Hippocampal formation (tissue), 2 donors: ENCODE measurements at regions not wholly inside any gene's neighbourhood (a gene's known extent, or its start where the extent isn't known, plus 50 kb on each side); places are given as distances from the start of the nearest gene placed in this dataset.

Source experiments
- DNase-seq, 2 donors: peaks; one replicate each; lab custom pipeline; 2025; lab: John Stamatoyannopoulos, UW

DNA sequence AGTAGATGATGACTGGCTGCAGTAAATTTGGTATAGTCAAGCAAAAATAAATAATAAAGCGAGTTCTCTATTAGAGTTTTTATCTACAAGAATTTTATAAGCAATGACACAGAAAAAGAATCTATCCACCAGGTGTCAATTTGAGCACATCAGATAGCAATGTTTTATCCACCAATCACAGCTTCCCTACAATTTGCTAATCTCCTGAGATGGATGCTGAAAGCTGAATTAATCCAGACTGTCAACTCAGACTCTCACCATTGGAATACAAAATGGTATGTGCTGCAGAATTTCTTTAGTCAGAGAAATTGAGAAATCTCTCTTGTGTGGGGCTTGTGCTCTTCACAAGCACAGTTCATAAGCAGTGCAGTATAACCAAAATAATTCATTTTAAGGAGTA lies 888.9 kb upstream of the GHITM start:
- no peak for DNase-seq

DNA sequence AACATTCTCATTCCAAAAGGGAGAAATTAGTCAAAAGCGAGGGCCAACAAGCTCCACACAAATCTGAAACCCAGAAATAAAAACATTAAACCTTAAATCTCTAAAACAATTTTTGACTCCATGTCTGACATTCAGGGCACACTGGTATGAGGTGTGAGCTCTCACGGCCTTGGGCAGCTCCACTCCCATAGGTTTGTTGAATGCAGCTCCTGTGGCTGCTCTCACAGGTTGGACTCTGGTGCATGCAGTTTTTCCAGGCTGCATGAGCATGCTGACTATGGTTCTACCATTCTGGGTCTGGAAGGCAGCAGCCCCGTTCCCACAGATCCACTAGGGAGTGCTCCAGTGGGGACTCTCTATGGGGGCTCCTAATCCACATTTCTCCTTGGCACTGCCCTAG lies 887.1 kb upstream of the GHITM start:
- no peak for DNase-seq

DNA sequence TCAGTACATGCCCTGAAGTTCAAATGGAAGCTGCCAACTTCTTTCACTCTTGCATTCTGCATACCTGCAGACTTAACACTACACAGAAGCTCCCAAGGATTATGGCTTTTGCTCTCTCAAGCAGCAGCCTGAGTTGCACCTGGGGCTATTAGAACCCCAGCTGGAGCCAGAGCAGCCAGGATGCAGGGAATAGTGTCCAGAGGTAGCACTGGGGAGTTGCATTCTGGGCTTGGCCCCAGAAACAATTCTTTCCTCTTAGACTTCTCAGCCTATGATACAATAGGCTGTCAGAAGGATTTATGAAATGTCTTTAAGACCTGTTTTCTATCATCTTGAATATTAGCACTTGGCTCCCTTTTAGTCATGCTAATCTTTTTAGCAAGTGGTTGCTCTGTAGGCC lies 886.7 kb upstream of the GHITM start:
- no peak for DNase-seq

DNA sequence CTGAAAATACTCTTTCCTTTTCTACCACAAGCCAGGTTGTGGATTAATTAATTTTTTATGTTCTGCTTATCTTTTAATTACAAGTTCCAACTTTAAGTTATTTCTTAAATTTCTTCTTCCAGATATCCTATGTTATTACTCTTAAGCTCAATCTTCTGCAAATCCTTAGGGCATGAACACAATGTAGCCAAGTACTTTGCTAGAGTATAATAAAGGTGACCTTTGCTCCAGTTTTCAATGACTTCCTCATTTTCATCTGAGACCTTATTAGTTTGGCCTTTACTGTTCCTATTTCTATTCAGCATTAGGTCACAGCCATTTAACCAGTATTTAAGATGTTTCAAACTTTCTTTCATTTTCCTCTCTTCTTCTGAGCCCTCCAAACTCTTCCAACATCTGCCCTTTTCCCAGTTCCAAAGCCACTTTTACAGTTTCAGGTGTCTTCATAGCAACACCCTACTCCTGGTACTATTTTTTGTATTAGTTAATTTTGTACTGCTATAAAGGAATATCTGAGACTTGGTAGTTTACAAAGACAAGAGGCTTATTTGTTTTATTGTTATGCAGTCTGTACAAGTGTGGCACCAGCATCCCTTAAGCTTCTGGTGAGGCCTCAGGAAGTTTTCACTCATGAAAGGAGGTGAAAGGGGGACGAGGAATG lies 886.2 kb upstream of the GHITM start:
- no peak for DNase-seq

DNA sequence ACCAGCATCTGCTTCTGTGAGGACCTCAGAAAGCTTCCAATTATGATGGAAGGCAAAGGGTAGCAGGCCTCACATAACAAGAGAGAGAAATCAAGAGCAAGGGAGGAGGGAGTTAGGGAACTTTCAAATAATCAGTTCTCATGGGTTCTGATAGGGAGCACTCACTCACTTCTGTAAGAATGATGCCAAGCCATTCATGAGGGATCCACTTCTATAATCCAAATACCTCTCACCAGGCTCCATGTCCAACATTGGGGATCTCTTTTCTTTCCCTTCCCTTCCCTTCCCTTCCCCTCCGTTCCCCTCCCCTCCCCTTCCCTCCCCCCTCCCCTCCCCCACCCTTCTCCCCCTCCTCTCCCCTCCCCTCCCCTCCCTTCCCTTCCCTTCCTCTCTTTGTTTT lies 884.6 kb upstream of the GHITM start:
- DNase-seq = no peak

DNA sequence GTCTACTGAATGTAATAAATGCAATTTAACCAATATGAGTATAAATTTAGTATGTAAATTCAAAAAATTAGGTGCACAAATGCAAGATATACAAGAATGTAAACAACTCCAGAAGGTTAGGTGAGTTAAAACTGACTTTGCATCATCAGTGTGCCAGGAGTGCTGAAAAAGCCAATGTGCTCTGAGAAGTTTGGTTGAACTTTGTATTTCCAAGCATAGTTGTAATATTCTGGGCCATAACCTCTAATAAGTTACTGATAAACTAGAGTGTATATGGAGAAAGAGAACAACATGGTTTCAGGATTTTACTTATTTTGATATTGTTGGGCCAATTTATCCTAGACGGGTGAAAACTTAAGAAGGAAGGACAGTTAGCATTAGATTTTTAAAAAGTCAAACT lies 876.9 kb upstream of the GHITM start:
- no peak for DNase-seq

DNA sequence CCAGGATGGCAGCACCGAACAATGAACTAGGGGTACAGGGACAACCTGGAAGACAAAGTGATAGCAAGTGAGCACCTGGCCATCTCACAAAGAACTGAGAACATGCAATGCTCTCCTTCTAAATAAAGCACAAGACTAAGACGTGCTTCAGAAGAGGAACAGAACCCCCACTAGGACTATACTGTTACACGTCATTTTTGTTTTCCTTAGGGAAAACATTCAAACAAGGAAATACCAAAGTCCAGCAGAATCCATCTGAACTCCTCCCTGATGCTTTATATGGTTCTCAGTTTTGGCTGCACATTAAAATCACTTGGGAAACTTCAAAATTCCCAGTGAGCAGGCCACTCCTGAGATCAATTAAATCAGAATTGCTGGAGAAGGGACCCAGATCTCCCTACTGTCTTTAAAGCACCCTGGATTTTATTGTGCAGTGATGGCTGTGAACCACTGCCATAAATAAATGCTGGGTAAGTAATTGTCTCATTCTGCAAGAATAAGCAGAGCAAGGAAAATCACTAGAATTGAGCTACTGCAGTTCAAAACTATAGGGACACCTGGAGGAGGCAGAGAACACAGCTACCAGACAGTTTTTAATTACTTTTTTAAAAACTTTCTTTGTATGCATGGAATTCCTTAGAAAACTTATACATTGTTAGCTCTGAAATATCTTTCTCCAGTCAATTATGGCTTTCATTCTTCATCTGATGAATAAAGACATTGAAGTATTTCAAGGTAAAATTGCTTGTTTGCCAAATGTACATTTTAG lies 866.5 kb upstream of the GHITM start:
- DNase-seq = no peak

DNA sequence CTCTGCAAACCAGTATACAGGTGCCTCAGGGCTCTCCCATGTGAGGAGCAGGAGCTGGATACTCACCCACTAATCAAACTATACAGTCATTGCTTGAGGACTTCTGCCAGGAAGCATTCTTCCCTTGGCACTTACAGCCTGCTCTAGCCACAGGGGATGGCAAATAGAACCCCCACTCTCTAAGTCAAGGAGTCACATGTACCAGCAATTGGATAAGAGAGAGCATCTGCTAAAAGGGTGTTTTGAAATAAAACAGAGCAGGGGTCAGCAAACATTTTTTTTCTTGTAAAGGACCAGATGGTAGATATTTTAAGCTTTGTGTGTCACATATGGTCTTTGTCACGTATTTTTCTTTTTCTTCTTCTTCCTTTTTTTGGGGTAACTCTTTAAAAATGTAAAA lies 865.2 kb upstream of the GHITM start:
- no peak for DNase-seq

DNA sequence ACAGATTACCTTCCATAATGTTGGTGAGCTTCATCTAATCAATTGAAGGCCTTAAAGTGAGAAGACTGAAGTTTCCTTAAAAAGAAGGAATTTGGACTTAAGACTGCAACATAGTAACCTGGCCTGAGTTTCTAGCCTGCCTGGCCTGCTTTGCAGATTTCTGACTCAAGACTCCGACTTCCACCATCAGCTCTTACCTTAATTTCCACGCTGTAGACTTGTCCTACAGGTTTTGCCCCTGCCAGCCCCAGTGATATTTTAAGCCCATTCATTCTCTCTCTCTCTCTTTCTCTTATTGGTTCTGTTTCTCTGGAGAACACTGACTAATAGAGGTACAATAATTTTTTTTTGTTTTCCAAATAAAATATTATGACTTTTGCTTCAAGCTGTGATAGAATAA lies 862.3 kb upstream of the GHITM start:
- no peak for DNase-seq

DNA sequence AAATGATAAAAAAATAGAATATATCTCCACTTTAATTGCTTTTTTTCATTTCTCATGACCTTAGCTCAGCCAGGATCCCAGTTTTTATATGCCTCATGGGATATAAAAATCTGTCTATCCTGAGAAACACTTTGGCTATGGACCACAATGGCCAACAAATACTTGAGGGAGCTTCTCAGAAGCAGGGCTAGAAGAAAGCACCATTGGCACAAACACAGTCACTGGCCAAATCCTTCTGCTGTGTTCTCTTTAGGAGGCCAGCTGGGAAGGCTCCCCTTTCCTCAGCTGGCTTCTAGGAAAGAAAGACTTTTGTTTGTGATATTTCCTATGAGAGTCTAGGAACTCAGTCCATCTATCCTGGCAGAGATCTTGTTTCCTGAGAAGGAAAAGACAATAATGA lies 856.2 kb upstream of the GHITM start:
- DNase-seq = no peak

DNA sequence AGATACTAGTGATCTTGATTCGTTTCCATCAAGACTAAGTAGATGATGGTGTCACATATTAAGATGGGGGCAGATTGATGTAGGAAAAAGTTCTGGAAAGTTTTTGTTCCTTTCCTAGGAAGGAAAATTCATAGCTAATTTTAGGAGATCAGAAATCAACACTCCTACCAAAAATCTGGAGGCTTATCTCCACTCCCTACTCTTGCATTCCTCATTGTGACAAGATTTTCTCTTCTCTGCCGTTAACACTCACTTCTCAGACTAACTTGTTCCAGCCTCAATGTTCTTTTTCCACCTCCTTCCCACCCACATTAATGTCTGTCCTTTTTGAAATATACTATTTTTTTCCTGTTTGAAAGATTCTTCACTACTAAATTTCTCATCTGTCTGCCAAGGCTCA lies 851.9 kb upstream of the GHITM start:
- DNase-seq = no peak

DNA sequence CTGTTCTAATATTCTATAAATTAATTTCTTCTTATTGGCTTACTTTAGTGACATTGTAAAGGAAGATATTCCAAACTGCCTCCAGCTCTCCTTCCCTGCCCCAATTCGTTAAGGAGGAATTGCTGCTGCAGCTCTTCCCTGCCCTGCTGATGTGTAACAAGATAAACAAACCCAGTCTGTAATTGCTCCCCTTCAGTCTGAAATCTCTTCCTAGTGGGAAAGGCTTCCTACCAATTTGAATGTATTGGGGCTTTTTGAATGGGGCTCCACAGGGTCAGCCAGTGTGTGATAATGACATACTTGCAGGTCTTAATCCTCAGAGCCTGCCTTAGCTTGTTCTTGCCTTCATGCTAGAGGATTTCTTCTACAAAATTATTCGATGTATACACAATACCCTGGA lies 849.9 kb upstream of the GHITM start:
- DNase-seq = no peak

DNA sequence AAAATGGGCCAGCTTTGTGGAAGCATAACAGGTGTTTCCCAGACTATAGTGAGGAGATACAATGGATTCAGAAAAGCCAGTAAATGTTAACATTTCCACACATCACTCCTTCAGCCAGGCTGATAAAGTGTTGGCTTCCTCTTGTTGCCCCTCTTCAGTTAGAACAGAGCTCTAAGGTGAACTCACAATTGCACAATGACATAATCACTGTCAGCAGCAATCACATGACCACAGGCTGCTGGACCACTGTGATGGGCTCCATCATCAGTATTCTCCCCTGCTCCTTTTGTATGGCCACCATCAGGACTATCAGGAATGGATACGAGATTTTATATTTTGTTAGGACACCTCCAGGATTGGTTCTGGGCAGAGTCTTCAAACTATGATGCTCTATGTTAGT lies 849.4 kb upstream of the GHITM start:
- no peak for DNase-seq

DNA sequence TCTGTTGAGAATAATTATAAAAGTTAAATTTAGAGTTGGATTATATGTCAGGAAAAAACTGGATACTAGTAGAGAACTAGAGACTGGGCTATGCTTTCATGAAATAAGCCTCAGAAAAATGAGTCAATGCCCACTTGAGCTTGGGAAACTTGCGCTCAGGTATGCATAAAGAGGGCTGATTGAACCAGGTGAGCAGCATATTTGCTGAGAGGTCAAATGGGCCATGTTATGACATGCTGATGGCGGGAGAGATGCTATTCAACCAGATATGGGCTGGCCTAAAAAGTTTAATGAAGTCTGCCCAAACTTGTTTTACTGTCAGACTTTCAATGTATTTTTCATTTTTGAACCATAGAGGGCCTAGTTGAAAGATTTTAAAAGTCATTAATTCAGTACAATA lies 837.6 kb upstream of the GHITM start:
- DNase-seq = no peak

DNA sequence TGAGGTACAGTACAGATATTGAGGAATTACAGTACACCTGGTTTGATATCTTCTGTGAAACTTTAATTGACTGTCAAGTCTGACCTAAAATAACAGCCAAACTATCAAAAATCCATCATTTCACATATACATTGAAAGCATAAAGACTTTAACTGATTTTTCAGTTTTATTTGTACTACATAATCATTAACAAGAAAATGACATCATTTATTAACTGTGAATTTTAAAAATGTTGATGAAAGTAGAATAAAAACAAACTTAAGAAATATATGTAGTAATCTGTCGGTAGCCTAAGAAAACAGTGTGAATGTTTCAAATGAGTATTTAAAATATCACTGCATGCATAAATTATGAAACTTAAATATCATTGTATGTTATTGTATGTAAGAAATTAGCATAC lies 836.7 kb upstream of the GHITM start:
- DNase-seq = no peak

DNA sequence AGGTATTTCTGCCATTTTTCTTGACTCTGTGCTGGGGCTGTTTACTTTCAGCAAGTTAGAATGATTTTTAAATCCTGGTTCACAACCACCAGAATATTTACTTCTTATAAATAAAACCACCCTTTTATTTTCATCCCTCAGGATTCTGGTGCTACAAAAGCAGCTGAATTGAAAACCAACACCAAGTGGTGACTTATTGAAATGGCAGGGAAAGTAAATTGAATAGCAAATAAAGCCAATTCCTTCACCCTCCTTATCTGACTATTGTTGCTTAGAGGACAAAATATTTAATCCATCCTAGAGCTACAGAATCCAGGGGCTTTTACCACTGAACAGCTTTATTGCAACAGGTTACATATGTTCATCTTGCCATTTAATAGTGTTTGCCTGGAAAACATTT lies 828.6 kb upstream of the GHITM start:
- no peak for DNase-seq

DNA sequence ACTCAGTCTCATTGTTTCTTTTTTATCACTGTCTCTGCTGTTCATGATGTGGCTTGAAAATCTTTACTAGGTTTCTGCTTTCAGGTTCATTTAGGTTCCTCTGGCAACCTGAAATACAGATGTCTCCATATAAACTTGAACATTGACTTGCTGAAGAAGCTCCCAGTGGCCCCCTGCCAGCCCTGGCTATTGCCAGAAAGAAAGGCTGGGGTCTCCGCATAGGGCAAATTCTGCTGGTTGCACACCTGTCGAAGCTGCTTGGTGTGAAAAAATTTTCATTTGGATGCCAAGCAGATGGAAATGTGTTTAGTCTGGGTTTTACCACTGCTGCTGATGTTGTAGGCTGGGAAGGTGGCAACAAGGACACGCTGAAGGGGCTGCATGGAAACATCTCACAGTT lies 826.7 kb upstream of the GHITM start:
- no peak for DNase-seq

DNA sequence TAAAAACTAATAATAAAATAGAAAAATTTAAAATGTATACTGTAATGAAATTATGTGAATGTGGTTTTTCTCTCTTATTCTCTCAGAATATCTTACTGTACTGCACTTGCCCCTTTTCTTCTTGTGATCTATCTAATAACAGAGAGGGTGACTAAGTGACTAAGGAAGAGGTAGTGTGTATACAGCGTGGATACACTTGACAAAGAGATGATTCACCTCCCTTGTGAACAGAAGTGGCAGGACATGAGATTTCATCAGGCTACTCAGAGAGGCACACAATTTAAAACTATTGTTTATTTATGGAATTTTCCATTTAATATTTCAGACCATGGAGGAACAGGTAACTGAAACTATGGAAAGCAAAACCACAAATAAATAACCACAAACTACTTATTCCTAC lies 806.6 kb upstream of the GHITM start:
- no peak for DNase-seq

DNA sequence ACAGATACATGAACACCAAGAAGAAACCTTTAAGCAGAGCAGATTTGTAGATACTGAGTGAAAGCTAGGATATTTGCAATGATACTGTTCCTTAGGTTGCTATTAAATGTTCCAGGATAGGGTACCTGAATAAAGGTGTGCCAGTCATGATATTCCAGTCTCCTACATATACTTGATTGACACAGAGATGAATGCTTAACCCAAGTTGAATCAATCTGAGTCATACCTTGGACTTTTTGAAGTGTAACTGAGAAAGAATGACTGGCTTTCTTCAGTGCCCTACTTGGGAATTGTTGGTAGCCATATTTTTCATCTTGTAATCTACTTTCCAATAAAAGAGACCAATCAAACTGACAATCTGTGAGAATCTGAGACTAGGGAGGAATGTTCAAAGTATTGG lies 805.7 kb upstream of the GHITM start:
- no peak for DNase-seq

DNA sequence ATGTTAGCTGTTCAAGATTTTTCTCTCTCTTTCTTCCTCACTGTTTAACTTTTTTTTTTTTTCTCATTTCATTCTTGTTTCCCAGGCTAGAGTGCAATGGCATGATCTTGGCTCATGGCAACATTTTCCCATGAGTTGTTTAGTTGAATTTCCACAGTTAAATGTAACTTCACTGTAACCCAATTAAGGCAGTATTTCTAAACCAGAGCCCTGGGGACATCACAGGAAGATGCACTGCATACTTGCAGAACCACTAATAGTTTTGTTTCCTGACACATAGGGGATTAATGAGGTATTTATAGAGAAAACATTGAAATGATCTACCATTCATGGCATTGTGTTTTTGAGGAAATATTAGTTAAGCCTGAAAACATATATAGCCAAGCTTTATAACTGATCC lies 795.6 kb upstream of the GHITM start:
- no peak for DNase-seq

DNA sequence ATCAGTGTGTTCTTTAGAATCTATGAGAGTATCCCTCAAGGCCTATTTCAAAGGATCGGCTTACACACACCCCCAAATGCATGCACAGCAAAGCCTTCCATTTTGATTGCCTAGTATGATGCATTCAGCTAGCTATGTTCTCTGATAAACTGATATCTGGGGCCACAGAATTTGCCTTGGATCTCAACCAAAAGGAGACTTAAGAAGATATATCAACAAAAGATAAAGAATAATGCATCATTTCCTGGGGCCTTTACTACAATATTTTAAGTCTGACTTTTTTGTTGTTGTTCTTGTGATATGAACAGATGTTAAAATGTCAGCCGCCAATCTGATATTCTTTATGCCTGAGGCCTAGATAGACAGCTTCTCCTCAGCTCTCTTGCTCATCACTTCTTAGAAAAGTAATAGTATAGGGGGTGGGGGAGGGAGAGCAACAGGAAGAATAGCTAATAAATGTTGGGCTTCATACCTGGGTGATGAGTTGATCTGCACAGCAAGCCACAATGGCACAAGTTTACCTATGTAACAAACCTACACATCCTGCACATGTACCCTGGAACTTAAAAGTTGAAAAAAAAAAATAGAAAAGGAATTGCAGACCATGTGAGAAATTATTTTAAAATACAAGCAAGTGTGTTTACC lies 792.9 kb upstream of the GHITM start:
- DNase-seq = no peak

DNA sequence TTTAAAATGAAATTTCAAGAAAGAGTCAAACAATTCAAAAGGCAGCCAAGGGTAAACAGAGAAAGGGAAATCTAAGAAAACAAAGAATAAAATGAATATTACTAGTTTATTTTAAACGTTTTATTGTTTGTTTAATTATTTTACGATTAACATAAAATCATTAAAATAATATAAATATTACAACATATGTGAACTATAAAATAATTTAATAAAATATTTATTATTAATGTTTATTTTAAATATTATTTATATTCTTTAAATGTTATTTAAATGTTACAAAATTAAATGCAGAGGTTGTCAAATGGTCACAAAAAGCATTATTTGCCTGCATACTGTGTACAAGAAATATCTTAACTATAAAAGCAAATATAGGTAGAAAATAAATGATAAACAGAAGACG lies 786.7 kb upstream of the GHITM start:
- no peak for DNase-seq

DNA sequence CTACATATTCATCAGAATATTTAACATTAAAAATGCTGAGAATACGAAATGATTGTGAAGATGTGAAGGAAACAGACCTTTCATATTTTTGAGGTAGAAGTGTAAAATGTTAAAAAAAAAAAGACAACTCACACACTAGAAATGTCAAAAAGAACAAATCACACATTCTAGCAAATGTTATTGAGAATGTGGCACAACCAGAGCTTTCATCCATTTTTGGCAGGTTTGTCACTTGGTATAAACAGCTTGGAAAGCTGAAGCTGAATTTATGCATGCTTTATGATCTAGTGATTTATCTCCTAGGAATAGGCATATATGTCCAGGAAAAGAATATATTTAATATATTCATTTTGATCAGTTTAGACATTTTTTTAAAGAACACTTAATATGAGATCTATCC lies 784.9 kb upstream of the GHITM start:
- no peak for DNase-seq

DNA sequence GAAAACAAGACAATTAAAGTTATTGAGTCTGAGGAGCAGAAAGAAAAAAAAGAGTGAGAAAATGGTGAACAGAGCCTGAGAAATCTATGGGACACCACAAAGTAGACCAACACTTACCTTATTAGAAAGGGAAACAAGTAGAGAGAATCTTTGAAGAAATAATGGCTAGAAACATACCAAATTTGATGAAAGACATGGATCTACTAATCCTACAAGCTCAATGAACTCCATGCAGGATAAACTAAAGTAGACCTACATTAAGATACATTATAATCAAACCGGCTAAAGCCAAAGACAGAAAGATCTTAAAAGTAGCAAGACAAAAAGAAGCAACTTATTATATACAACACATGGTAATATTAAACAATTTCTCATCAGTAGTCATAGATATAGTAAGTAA lies 782.3 kb upstream of the GHITM start:
- DNase-seq = no peak
